RPMI8226 (cell line): ENCODE measurements at regions not wholly inside any gene's neighbourhood (a gene's known extent, or its start where the extent isn't known, plus 50 kb on each side); places are given as distances from the start of the nearest gene placed in this dataset.
"Not testable (repeated sequence)": the region's sequence is repeated elsewhere in the genome, so short reads cannot be mapped to it uniquely, and the experiment has no call there.

Source experiments
- DNase-seq: peaks from one replicate; pipeline ENCODE4 v3.0.0-alpha.2; 2015

GRCh38 chr3:69480986-69481385, 95.1 kb upstream of the FRMD4B start:
- DNase-seq, result not testable (repeated sequence)

DNA sequence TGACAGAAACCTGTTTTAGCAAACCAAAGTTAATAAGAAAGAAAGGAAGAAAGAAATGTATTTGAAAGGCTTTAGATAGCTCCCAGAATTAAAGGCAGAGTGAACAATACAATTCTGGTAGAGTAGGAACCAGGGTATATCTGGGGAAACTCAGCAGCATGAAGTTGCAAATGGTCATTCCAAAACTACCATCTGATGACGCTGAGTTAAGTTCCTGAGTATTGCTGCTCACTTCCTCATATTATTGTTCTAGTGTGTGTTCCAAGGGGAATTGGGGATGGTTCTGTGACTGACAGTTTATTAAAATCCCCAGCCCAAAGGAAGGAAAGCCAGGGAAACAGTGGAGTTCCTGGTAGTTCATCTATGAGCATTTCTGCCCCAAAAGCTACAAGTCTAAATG, 88.3 kb upstream of the FRMD4B start:
- no peak for DNase-seq

- DNase-seq, result no peak
Observed at GRCh38 chr3:69472093-69472492, 86.2 kb upstream of the FRMD4B start.

DNA sequence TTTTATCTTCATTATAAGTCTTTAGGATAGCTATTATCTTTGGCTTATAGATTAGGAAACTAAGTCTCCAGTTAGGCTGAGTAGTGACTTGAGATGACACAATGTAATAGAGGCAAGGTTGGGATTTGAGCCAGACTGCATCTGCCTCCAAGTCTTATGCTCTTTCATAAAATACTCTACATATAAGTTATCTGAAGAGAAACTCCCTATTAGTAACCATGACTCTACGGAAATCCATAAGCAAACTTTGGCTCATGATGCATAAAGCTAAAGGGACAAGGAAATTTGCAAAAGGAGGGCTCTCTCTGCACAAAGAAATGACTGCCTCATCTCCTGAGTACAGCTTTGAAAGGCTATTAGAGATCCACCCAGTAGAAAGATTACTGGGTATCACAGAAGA, 77.6 kb upstream of the FRMD4B start:
- DNase-seq, result no peak

DNA sequence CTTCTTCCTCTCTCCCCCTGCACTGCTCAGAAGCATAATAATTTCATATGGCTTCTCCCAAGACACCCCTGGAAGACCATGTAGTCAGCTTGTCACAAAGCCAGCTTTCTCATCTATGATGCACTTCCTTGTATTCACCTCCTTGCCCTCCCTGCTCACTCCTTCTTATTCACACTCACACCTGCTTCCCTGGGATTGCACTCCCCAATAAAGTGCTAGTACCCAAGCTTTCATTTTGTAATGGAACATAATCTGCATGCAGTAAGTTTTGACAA, 76.9 kb upstream of the FRMD4B start:
- DNase-seq, result no peak

DNA sequence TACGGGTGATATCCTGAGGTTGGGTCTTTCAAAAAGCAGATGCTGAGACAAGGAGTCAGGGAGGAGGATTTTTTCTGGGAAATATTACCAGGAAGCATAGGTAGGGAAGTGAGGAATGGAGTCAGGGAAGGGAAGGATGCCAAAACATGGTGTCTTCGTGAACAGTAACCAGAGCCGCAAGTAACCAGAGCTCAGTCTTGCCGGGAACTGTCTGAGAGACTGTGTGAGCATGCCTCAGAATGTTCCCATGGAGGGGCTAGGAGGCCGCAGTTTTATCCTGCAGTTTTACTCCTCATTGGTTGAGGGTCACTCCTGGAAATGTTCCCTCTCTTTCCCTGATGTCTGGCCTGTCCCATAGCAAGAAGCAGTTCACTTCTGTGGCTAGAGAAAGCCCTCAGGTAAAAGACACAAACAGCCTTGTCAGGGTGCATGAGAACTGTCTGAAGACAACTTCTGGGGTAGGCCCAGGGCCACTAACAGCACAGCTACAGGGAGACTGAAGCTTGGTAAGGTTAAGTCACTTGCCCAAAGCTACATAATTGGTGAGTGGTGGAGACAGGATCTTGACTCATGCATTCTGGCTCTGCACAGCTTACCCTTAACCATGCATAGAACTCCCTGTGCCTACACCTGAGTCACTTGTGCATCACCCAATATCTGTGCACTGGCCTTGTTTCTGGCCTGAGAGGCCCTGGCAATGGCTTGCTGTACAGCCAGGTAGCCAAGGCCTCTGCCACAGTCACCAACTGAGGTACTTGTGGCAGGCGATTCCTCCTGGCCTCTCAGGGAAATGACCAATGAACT, 76.3 kb upstream of the FRMD4B start:
- no peak for DNase-seq

GRCh38 chr3:69460034-69460433, 74.1 kb upstream of the FRMD4B start:
- DNase-seq, result no peak

GRCh38 chr3:69458803-69459365, 73.0 kb upstream of the FRMD4B start:
- no peak for DNase-seq

DNA sequence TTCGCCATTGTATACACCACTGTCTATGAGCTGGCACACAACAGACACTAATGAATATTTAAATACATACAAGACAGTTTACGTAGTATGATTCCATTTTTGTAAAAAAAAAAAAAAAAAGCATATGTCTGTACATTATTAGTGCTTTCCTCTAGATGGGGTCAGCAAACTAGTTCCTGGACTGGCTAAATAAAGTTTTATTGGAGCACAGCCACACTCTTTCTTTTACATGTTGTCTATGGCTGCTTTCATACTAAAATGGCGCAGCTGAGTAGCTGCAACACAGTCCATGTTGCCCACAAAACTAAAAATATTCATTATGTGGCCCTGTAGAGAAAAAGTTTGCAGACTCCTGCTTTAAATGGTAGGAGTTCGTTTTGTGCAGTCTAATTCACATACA, 70.7 kb upstream of the FRMD4B start:
- DNase-seq, result no peak

- no peak for DNase-seq
Observed at GRCh38 chr3:69454204-69454787, 68.4 kb upstream of the FRMD4B start.

DNA sequence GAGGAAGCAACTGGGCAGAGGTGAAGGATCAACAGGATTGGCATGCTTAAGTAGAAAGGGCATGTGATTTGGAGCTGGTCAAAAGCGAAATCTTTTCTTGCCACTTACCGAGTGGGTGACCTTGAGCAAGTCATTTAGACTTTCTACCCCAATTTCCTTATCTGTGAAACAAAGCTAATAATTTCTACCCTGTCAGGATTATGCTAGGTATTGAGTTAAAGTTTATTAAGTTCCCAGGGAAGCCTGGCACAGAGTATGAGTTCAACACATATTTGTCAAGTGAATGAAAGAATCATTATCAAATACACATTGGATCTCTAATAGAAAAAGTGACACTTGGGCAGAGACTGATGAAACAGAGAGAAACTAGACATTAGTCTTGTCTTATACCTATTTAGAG, 66.4 kb upstream of the FRMD4B start:
- no peak for DNase-seq

DNA sequence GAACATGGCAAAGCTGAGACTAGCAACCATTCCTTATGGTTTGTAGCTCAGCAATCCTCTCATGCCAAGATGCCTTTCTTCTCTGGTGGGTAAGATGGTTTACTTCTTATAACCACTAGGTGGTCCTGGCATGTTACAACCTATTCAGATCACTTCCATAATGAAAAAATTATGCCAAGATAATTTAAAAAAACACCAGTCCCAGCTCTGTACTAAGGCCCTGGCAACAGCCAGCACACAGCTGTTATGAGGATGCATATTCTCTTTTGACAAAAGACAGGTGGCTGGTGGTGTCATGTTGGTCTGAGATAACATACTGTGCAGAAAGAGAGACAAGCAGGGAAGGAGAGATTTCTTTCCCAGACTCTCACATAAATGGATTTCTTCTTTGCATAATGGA, 65.7 kb upstream of the FRMD4B start:
- DNase-seq, result no peak

DNA sequence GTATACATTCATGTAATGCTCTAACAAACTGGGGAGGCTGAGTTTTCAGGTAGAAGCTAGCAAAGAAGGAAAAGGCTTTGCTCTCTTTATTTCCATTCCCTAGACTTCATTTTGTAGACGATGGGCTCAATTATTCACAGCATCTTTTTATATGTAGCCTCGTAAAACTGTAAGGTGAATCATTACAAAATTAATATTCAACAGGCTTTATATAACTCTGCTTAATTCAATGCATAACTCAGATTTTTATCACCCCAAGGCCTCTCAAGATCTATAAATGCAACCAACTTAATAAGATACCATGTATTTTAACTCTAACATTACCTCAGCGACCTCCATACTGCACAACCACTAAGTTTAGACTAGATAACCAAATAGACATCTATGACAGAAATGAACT, 63.0 kb upstream of the FRMD4B start:
- DNase-seq, result no peak

DNA sequence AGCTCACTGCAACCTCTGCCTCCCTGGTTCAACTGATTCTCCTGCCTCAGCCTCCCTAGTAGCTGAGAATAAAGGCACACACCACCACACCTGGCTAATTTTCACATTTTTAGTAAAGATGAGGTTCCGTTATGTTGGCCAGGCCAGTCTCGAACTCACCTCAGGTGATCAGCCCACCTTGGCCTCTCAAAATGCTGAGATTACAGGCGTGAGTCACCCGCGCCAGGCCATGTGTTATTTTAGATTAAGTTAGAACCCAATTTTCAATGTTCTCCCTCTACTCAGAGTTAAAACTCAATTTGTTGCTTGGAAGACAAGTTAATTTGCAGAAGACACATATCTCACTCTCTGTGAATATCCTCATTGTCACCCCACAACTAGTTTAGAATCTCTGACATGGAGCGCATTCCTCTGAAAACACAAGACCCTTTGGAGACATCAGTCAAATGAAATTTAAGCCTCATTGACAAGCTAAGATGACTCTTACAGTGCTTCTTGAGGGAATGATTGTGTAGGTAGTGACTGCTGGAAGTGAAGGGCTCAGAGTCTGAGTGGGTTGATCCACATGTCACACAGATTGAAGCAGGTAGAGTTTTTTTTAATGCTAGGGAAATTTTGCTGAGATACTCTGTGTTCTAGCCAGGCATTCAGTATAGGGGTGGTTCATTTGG, 60.6 kb upstream of the FRMD4B start:
- DNase-seq, result no peak

DNA sequence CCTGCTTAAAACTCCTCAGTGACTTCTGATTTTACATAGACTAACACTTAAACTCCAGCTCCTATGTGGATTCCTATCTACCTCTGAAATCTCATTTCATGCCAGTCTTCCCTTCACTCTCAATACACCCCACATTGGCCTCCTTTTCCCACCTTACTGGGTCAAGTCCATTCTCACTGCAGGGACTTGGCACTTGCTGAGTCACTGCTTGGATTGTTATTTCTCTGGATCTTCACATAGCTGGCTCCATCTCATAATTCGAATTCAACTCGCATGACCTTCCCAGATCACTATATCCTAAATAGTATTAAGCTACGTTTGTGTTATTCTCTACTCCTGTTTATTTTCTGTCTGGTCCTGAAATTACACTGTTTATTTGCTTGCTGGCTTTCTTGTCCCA, 59.6 kb upstream of the FRMD4B start:
- DNase-seq, result no peak

DNA sequence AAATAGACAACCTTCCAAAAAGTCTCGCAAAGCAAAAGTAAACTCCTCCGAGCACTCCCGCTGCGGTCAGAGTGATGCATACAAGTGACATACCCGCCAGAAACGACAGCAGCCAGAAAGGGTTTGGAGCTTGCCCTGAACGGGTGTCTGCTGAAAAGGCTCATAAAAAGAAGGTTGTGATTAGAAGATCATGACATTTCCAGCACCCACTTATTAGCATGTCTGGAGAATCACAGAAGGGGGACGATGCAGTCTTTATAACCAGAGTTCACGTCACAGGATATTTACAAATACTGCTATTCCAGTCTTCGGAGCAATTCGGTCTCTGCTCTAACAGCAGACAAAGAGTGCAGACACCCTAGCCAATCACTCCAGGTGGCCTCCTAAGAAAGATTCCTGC, 59.1 kb upstream of the FRMD4B start:
- DNase-seq, result no peak

DNA sequence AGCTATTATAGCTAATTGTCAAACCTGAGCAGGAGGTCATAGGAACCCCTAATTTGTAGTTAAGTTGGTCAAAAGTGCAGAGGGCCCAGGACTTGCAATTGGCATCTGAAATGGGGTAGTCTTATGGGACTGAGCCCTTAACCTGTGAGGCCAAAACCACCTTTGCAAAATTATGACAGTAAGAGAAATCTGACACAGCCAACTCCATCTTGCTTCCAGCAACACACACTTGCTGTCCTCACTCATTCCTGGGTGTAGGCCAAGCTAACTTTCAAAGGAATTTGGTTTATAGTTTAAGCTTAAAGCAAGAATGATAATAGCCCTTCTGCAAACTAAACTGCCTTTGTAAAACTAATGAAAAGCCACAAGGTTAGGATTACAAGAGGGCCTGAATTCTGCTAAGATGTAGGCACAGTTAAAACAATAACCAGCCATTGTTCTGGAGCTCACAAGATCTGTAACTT, 57.6 kb upstream of the FRMD4B start:
- no peak for DNase-seq

GRCh38 chr3:69442771-69443311, 57.0 kb upstream of the FRMD4B start:
- DNase-seq, result no peak

DNA sequence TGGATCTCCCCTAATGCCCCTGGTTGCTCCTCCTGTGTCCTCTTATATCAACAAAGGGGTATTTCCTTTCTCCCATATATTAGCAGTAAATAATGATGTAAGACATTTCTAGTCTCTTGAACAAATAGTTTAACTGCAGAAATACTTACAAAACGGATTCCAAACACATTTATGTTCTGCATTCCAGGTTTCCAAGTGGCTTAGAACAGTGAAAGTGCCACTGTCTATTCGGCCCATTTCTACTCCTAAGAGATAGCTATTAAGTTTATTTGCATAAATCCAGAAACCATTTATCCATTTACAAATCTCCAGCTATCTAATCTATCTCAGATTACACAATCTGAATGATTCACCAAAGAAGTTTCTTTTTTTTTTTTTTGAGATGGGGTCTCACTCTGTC, 55.8 kb upstream of the FRMD4B start:
- DNase-seq, result no peak

DNA sequence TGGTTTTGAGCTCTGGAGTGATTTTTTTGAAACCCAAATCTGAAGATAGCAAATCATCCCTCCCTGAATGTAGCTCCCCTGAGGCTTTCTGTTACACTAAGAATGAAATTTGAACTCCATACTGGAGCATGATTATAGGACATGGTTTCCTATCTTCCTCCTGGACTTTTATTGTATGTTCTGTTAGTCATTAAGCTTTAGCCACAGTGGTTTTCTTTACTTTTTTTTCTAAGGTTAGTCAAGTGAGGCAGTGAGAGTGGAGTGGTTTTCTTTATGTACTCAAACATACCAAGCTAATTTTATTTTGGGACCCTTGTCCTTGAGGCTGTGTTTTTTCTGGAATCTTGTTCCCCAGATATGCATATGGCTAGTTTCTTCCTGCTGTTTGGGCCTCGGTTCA, 55.2 kb upstream of the FRMD4B start:
- no peak for DNase-seq

- peak; percentile 33 for DNase-seq
Observed at GRCh38 chr3:69439643-69440270, 53.9 kb upstream of the FRMD4B start.

GRCh38 chr3:69438476-69438875, 52.6 kb upstream of the FRMD4B start:
- DNase-seq, result no peak
